SH-SY5Y (cell line): ENCODE measurements at regions not wholly inside any gene's neighbourhood (a gene's known extent, or its start where the extent isn't known, plus 50 kb on each side); places are given as distances from the start of the nearest gene placed in this dataset.

Source experiments
- GATA2 ChIP-seq: IDR thresholded peaks from 2 replicates; pipeline ENCODE4 v1.6.1; 2011; ENCODE audit warnings: mild to moderate bottlenecking, low read depth, low read length
- GATA3 ChIP-seq: IDR thresholded peaks from 2 replicates; pipeline ENCODE4 v1.6.1; 2011; ENCODE audit warnings: low read depth, mild to moderate bottlenecking, low read length, moderate library complexity

GRCh38 chr2:5319493-5319892 lies 372.7 kb upstream of the SOX11 start:
- TF ChIP-seq GATA3 (no peak), GATA2 (no peak)

DNA sequence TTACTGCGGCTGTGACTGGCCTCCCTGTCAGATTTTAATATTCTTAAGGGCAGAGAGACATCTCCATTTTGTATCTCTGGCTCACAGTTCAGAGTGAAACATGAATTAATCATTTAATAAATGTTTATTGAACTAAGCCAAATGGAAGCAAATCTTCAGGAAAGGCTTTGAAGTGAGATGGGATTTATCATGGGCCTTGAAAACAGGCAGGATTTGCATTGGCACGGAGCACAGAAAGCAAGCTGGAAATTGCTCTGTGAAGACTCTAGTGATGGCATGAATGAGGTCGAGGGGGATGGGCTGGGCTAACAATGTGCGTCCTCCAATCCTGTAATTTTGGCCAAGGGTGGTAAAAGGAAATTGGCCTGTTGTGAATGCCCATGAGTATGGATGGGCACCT lies 369.8 kb upstream of the SOX11 start:
- no peak for TF ChIP-seq GATA3
- no peak for TF ChIP-seq GATA2

DNA sequence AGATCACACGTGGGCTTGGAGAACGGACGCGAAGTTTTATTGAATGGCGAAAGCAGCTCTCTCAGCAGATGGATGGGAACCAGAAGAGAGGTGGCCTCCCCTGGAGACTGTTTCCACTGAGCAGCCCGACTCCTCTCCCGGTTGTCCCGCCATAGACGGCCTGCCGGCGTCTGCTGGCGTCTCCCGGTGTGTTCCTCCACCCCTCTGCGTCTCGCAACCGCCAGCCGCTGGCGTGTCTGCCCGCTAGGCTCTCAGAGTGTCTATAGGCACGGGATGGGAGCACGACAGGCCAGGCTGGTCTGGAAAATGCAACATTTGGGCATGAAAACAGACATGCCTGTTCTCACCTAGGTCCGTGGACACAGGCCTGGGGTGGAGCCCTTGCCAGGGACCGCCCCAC lies 366.7 kb upstream of the SOX11 start:
- no peak for TF ChIP-seq GATA3
- no peak for TF ChIP-seq GATA2

GRCh38 chr2:5328826-5329225 lies 363.4 kb upstream of the SOX11 start:
- TF ChIP-seq GATA2 (no peak), GATA3 (no peak)

- TF ChIP-seq GATA3 (no peak), GATA2 (no peak)
Measured at GRCh38 chr2:5329763-5330162, 362.4 kb upstream of the SOX11 start.

- TF ChIP-seq GATA2 (no peak), GATA3 (no peak)
Measured at GRCh38 chr2:5330961-5331360, 361.2 kb upstream of the SOX11 start.

DNA sequence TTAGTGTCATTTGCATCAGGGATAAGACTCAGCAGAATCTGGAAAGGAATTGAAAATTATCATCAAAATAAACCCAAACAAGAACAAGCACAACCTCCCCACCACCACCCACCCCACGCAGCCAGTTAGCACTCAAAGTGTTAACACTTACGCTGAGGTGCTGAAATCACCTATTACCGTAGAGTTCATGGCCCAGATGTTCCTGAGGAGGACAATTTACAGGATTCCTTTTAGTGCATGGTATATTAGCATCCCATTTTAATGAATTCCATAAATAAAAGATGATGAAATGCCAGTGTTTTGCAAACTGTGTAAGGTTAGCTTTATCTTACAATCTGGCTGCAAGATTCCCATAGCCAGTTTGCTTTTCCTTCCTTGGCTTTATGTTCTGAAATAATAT lies 359.3 kb upstream of the SOX11 start:
- TF ChIP-seq GATA3 (no peak), GATA2 (no peak)

DNA sequence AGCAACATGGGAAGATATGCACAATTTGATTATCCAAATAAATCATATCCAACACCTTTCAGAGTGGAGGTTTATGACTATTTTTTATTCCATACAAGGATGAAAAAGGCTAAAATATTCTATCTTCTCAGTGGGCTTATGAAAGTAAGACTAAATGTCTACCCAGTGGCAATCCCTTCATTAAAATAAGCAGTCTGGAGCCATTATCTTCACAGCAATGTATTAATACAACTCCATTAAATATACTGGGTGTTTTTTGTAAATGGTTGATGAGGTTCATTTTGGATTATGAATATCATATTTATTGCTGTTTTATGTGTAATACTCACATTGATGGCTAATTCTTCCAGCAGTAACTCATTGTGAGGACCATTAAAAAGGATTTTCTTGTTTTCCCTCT lies 352.7 kb upstream of the SOX11 start:
- TF ChIP-seq GATA2 (no peak), GATA3 (no peak)

- no peak for TF ChIP-seq GATA3
- no peak for TF ChIP-seq GATA2
Measured at GRCh38 chr2:5343785-5344335, 348.3 kb upstream of the SOX11 start.

DNA sequence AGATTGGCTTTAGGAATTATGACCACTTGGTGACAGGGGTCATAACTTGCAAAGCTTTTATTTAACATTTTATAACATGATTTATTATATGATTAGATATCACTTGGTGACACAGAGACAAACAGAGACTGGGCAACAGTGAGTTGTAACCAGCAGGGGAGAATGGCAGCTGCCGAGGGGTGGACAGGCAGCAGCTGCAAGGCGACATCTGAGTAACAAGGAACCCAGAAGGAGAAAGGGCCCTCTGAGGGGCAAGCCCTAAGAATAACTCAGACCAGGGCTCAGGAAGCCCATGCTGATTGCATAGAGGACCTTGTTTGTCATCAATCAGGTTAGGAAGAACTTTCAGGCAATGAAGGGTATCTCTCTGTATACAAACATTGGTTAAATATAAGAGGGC lies 339.9 kb upstream of the SOX11 start:
- TF ChIP-seq GATA2 (no peak), GATA3 (no peak)

DNA sequence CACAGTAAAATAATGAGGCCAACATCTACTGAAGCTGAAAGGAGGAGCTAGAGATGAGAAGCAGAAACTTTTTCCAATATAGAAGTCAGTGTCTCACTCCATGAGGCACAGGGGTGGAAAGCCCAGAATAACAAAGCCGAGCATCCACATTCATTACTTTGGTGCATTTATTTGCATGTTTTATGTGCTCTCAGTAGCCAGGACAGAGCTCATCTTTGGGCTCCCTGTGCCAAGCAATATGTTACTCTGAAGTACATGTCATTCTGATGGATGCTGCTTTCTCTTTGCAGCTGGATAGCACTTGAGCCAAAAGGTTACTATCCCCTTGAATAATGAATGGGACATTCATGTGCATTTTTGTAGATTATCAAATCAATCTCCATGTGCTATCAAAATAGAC lies 338.6 kb upstream of the SOX11 start:
- TF ChIP-seq GATA2 (no peak), GATA3 (no peak)

GRCh38 chr2:5359397-5359796 lies 332.8 kb upstream of the SOX11 start:
- TF ChIP-seq GATA2: no peak
- TF ChIP-seq GATA3: no peak

- no peak for TF ChIP-seq GATA2
- TF ChIP-seq GATA3: no peak
Measured at GRCh38 chr2:5360081-5360480, 332.1 kb upstream of the SOX11 start.

- TF ChIP-seq GATA2 (no peak), GATA3 (no peak)
Measured at GRCh38 chr2:5364361-5364760, 327.8 kb upstream of the SOX11 start.

GRCh38 chr2:5365871-5366461 lies 326.2 kb upstream of the SOX11 start:
- no peak for TF ChIP-seq GATA2
- no peak for TF ChIP-seq GATA3

GRCh38 chr2:5367321-5367720 lies 324.9 kb upstream of the SOX11 start:
- TF ChIP-seq GATA2: no peak
- TF ChIP-seq GATA3: no peak
